ENCODE measurements at regions not wholly inside any gene's neighbourhood (a gene's known extent, or its start where the extent isn't known, plus 50 kb on each side); places are given as distances from the start of the nearest gene placed in this dataset.

GRCh38 chr5:17355586-17356346 lies 138.3 kb downstream of the BASP1 start:
- H4K20me1 ChIP-seq (replicated peaks; ENCODE audit: control insufficient read depth, insufficient read depth, low read length): no peaks in the 10 kb centered on the region

More at GRCh38 chr5:17355586-17356346, 138.3 kb downstream of the BASP1 start:
- TF ChIP-seq GTF2F1 (IDR thresholded peaks at IDR 0.05; ENCODE audit: low read depth, low read length) (no peak), ATF1 (CRISPR knock-in tag; IDR thresholded peaks at IDR 0.05) (no peak), ATF1 (tag; IDR thresholded peaks at IDR 0.05) (no peak), E2F4 (CRISPR knock-in tag; IDR thresholded peaks at IDR 0.05; ENCODE audit: low read depth) (no peak), ZNF12 (CRISPR knock-in tag; IDR thresholded peaks at IDR 0.05) (no peak), ZNF384 (IDR thresholded peaks at IDR 0.05; ENCODE audit: low read depth, low read length) (no peak), ZNF699 (CRISPR knock-in tag; IDR thresholded peaks at IDR 0.05; ENCODE audit: insufficient replicate concordance) (no peak), FOXK1 (CRISPR knock-in tag; IDR thresholded peaks at IDR 0.05; ENCODE audit: borderline replicate concordance) (no peak), ILK (tag; IDR thresholded peaks at IDR 0.05; ENCODE audit: borderline replicate concordance, low read depth) (no peak)
- TF ChIP-seq, protein P1, sequence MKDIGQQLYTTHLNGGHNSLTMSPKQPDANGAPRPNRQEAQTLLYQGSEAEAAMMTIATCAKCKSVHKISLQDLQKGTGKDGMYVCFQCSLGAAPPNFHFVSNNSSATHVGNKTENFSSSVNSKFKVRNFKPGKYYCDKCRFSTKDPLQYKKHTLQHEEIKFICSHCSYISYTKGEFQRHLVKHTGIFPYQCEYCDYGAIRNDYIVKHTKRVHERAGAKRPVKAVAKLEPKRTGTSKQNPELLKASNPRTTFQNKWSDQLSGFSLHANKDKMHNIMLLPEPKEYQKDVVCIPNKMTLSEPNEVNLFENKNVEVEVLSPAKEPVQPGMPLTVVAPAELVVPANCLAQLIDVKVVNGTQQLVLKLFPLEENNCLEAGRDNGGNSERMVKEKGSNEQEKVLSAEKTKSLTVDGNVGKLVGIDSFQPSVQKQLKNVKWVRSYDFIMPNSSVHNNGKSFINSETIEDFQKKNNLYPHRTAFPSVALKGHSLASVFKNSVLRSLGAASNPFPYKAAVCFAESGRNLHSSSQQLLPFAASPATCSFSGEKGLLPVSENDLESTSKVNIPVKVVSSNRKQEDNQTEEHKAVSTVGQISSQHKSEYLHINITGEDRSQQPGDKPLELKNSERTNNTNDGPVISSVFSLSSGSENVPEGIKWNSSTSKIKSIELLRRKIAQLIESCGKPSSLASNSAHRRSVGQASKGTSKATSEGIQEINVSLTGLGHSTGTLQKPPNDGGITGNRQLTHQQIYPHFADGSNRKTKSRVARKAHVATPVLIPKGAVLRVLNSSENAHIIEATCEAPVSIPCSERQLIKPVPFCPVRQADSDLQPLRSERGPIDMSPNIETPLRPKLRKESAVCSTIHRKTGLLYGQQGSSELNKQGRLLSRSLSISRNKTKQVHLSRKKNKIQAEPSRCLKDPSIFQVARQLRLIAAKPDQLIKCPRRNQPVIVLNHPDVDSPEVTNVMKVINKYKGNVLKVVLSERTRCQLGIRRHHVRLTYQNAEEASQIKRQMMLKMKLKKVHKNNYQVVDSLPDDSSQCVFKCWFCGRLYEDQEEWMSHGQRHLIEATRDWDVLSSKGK (CRISPR knock-in tag; IDR thresholded peaks at IDR 0.05): no peak
- DNase-seq (ENCODE audit: extremely low read depth in 1 of 4, low spot score in 3 of 4) (no peak), ATAC-seq (no peak), FAIRE-seq (no peak)
- no peak overlapping the region for H2AFZ ChIP-seq (ENCODE audit: low read depth, low read length)
- intact Hi-C loops (cut with micrococcal nuclease) (no loop called here), in situ Hi-C loops (cut with MboI) (no loop called here)
- H3K4me3 ChIP-seq: no peak overlapping the region
- no peak overlapping the region for H3K4me2 ChIP-seq (ENCODE audit: insufficient read depth, low read length)
- H3K27me3 ChIP-seq (ENCODE audit: control insufficient read depth in 2 of 2, insufficient read depth in 2 of 2, low read length in 2 of 2): peaks cover 0 to 13% of the 10 kb centered on the region in 2 experiments; a peak in 1 of 5 replicates
- POLR2A ChIA-PET: no interaction called here
- no peaks in the 10 kb centered on the region for H3K9me3 ChIP-seq (replicated peaks; ENCODE audit: control insufficient read depth, insufficient read depth, low read depth, low read length)
- CTCF ChIA-PET (ENCODE audit: low intra/inter-chr PET ratio): no interaction called here
- no peak overlapping the region for H3K9ac ChIP-seq (ENCODE audit: insufficient read depth in 1 of 2, low read depth in 2 of 2, low read length in 2 of 2)
- no peaks in the 10 kb centered on the region for H3K9me1 ChIP-seq (ENCODE audit: control insufficient read depth, insufficient read depth, low read length)
- no TSS peak for BruUV-seq (replicated peaks)
- no peaks in the 10 kb centered on the region for H3K36me3 ChIP-seq (ENCODE audit: control insufficient read depth, insufficient read depth, low read length)
- no peaks in the 10 kb centered on the region for H3K4me1 ChIP-seq (replicated peaks in 1 of 2; ENCODE audit: control insufficient read depth in 2 of 2, insufficient read depth in 2 of 2, low read length in 2 of 2)
- WGBS (ENCODE audit: insufficient coverage, low coverage, missing lambda C conversion rate): 0% methylated on average over 3 of the region's 3 CpGs
- no peak overlapping the region for H3K27ac ChIP-seq (ENCODE audit: extremely low read depth, low read depth, low read length)
- no peaks in the 10 kb centered on the region for H3K79me2 ChIP-seq (ENCODE audit: control insufficient read depth, insufficient read depth, low read length)

All from K562 (cell line).